ENCODE measurements at regions not wholly inside any gene's neighbourhood (a gene's known extent, or its start where the extent isn't known, plus 50 kb on each side); places are given as distances from the start of the nearest gene placed in this dataset.

- TF ChIP-seq GATA3 (IDR thresholded peaks at IDR 0.05; ENCODE audit: low read depth, low read length) (no peak), GATA2 (IDR thresholded peaks at IDR 0.05; ENCODE audit: low read depth, low read length) (no peak)
Measured at GRCh38 chr5:71836084-71836483, 117.0 kb downstream of the CARTPT start.

GRCh38 chr5:71836559-71837112 is 117.6 kb downstream of the CARTPT start:
- TF ChIP-seq GATA3 (IDR thresholded peaks at IDR 0.05; ENCODE audit: low read depth, low read length) (no peak), GATA2 (IDR thresholded peaks at IDR 0.05; ENCODE audit: low read depth, low read length) (no peak)

GRCh38 chr5:71838286-71838685 is 119.2 kb downstream of the CARTPT start:
- TF ChIP-seq GATA3 (IDR thresholded peaks at IDR 0.05; ENCODE audit: low read depth, low read length) (no peak), GATA2 (IDR thresholded peaks at IDR 0.05; ENCODE audit: low read depth, low read length) (no peak)

GRCh38 chr5:71839096-71839884 is 120.2 kb downstream of the CARTPT start:
- TF ChIP-seq GATA3 (IDR thresholded peaks at IDR 0.05; ENCODE audit: low read depth, low read length) (no peak), GATA2 (IDR thresholded peaks at IDR 0.05; ENCODE audit: low read depth, low read length) (no peak)

- TF ChIP-seq GATA3 (IDR thresholded peaks at IDR 0.05; ENCODE audit: low read depth, low read length): no peak
Measured at GRCh38 chr5:71841107-71841506, 122.0 kb downstream of the CARTPT start.

- TF ChIP-seq GATA2 (IDR thresholded peaks at IDR 0.05; ENCODE audit: low read depth, low read length) (no peak), GATA3 (IDR thresholded peaks at IDR 0.05; ENCODE audit: low read depth, low read length) (no peak)
Measured at GRCh38 chr5:71843111-71843510, 124.0 kb downstream of the CARTPT start.

GRCh38 chr5:71844862-71845261 is 125.8 kb downstream of the CARTPT start:
- TF ChIP-seq GATA3 (IDR thresholded peaks at IDR 0.05; ENCODE audit: low read depth, low read length) (no peak), GATA2 (IDR thresholded peaks at IDR 0.05; ENCODE audit: low read depth, low read length) (no peak)

- TF ChIP-seq GATA2 (IDR thresholded peaks at IDR 0.05; ENCODE audit: low read depth, low read length): no peak
- no peak for TF ChIP-seq GATA3 (IDR thresholded peaks at IDR 0.05; ENCODE audit: low read depth, low read length)
Measured at GRCh38 chr5:71859515-71859914, 140.4 kb downstream of the CARTPT start.

GRCh38 chr5:71860048-71860447 is 141.0 kb downstream of the CARTPT start:
- TF ChIP-seq GATA3 (IDR thresholded peaks at IDR 0.05; ENCODE audit: low read depth, low read length) (no peak), GATA2 (IDR thresholded peaks at IDR 0.05; ENCODE audit: low read depth, low read length) (no peak)

- no peak for TF ChIP-seq GATA2 (IDR thresholded peaks at IDR 0.05; ENCODE audit: low read depth, low read length)
- no peak for TF ChIP-seq GATA3 (IDR thresholded peaks at IDR 0.05; ENCODE audit: low read depth, low read length)
Measured at GRCh38 chr5:71861682-71862081, 142.6 kb downstream of the CARTPT start.

- TF ChIP-seq GATA2 (IDR thresholded peaks at IDR 0.05; ENCODE audit: low read depth, low read length): no peak
- no peak for TF ChIP-seq GATA3 (IDR thresholded peaks at IDR 0.05; ENCODE audit: low read depth, low read length)
Measured at GRCh38 chr5:71862087-71862486, 143.0 kb downstream of the CARTPT start.

- TF ChIP-seq GATA2 (IDR thresholded peaks at IDR 0.05; ENCODE audit: low read depth, low read length) (no peak), GATA3 (IDR thresholded peaks at IDR 0.05; ENCODE audit: low read depth, low read length) (no peak)
Measured at GRCh38 chr5:71862507-71863060, 143.5 kb downstream of the CARTPT start.

- no peak for TF ChIP-seq GATA3 (IDR thresholded peaks at IDR 0.05; ENCODE audit: low read depth, low read length)
- TF ChIP-seq GATA2 (IDR thresholded peaks at IDR 0.05; ENCODE audit: low read depth, low read length): no peak
Measured at GRCh38 chr5:71864730-71865601, 145.9 kb downstream of the CARTPT start.

- TF ChIP-seq GATA3 (IDR thresholded peaks at IDR 0.05; ENCODE audit: low read depth, low read length) (no peak), GATA2 (IDR thresholded peaks at IDR 0.05; ENCODE audit: low read depth, low read length) (no peak)
Measured at GRCh38 chr5:71865665-71866320, 146.7 kb downstream of the CARTPT start.

Measured in SH-SY5Y (cell line).